CD4-positive, alpha-beta memory T cell (primary cell): ENCODE measurements at regions not wholly inside any gene's neighbourhood (a gene's known extent, or its start where the extent isn't known, plus 50 kb on each side); places are given as distances from the start of the nearest gene placed in this dataset.

ENCODE experiments used
- CTCF ChIA-PET: fragments of 350-600 bp; sonication (Branson Sonifier 250); formaldehyde crosslinking; loops from one replicate; lab custom pipeline; 2021; ENCODE audit warnings: inconsistent platforms; ENCODE audit not compliant: partially characterized antibody; lab: Charles Lee
- POLR2A ChIA-PET: fragments of 350-600 bp; sonication (Branson Sonifier 250); formaldehyde crosslinking; loops from one replicate; lab custom pipeline; 2021; ENCODE audit not compliant: partially characterized antibody; lab: Charles Lee
- DNase-seq, 5 donors: peaks; one replicate each; pipeline versions ENCODE4 v3.0.0 to v3.0.0-alpha.2; 2020 to 2022; ENCODE audit warnings: mixed read lengths in 1 of 5
- H3K27ac ChIP-seq: one replicate; pipeline ENCODE4 v1.7.0; 2013; ENCODE audit warnings: low read depth, low read length
- H3K27me3 ChIP-seq: 2 replicates; pipeline ENCODE4 v1.7.0; 2013; ENCODE audit warnings: mild to moderate bottlenecking, low read length, moderate library complexity; ENCODE audit not compliant: insufficient read depth
- H3K36me3 ChIP-seq: 2 replicates; pipeline ENCODE4 v1.7.0; 2013; ENCODE audit warnings: mild to moderate bottlenecking, low read length, moderate library complexity; ENCODE audit not compliant: insufficient read depth
- H3K4me1 ChIP-seq: 2 replicates; pipeline ENCODE4 v1.7.0; 2013; ENCODE audit warnings: mild to moderate bottlenecking, low read length, moderate library complexity; ENCODE audit not compliant: insufficient read depth
- H3K4me3 ChIP-seq, 2 donors: one replicate each; pipeline ENCODE4 v1.7.0; 2013; ENCODE audit warnings: low read length in 2 of 2, mild to moderate bottlenecking in 1 of 2
- H3K9me3 ChIP-seq, 2 donors: one replicate each; pipeline ENCODE4 v1.7.0; 2013; ENCODE audit warnings: low read length in 2 of 2, control low read depth in 1 of 2; ENCODE audit not compliant: control insufficient read depth in 1 of 2
- H3K27ac Mint-ChIP-seq, 7 donors: one replicate each; pipeline ENCODE4 v1.8.0; 2020 to 2021; ENCODE audit warnings: mixed read lengths in 7 of 7, mild to moderate bottlenecking in 6 of 7, inconsistent platforms in 3 of 7, moderate library complexity in 3 of 7
- H3K27me3 Mint-ChIP-seq, 2 donors: one replicate each; pipeline ENCODE4 v1.8.0; 2020 to 2021; ENCODE audit warnings: mixed read lengths in 2 of 2
- H3K36me3 Mint-ChIP-seq, 2 donors: one replicate each; pipeline ENCODE4 v1.8.0; 2020 to 2021; ENCODE audit warnings: mixed read lengths in 2 of 2, inconsistent platforms in 1 of 2, mild to moderate bottlenecking in 1 of 2
- H3K4me1 Mint-ChIP-seq, 4 donors: one replicate each; pipeline ENCODE4 v1.8.0; 2020 to 2021; ENCODE audit warnings: mixed read lengths in 4 of 4, mild to moderate bottlenecking in 1 of 4
- H3K4me3 Mint-ChIP-seq, 8 donors: one replicate each; pipeline ENCODE4 v1.8.0; 2020 to 2021; ENCODE audit warnings: mixed read lengths in 8 of 8, mild to moderate bottlenecking in 7 of 8, moderate library complexity in 6 of 8, inconsistent platforms in 3 of 8
- H3K9me3 Mint-ChIP-seq, 8 donors: one replicate each; pipeline ENCODE4 v1.8.0; 2020 to 2021; ENCODE audit warnings: mixed read lengths in 8 of 8, mild to moderate bottlenecking in 5 of 8, inconsistent platforms in 3 of 8, moderate library complexity in 1 of 8
- intact Hi-C: fragments of 100-400 bp; cut with micrococcal nuclease; formaldehyde crosslinking; loops from one replicate; pipeline ENCODE4 v1.15.1; 2023

DNA sequence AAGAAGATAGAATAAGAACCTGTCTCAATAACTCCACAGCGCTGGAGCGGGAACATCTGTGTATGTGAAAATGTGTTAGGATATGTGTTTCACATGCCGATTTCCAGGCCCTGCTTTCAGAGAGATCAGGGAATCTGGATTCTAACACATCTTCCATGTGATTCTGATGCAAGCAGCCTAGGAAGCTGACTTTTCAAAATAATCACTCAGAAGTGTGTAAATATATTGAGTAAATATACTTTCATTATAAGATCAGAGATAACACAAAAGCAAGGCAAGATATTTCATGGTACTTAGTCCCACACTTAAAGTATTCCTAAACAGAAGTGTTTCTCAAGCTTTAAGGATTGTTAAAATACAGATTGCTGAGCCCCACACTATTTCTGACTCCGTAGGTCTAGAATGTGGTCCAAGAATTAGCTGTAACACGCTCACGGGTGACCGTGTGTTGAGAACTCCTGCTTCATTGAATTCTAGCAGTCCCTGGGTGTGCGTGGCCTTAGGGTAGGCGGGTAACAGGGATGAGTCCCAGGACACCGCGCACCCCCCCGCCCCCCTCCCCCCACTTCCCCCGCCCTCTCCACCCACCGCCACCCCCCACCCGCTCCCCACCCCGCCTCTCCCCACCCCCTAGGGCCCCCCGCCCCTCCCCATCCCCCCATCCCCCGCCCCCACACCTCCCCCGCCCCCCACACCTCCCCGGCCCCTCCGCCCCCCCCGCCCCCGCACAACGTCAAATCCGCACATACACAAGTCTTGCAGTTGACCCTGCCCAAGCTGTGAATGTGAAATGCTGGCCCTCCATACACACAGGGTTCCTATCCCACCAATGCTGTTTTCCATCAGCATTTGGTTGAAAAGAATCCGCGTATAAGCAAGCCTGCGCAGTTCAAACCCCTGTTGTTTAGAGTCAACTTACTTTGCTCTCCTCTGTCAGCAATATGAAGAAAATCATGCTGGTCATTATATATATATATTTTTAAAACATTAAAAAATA, 94.2 kb upstream of the SLC39A10 start:
- peak overlapping the region; percentile 85 to 98 (median 95) for H3K27ac Mint-ChIP-seq
- POLR2A ChIA-PET = interaction anchor here (1.0 to 16.6 kb wide), 8 partner anchors 10 to 115 kb away, joined by 4 to 423 read pairs (median 16); partner anchors contain the start of gene SLC39A10
- Histone ChIP-seq H3K27me3 (no peaks in the 10 kb centered on the region), H3K9me3 (no peaks in the 10 kb centered on the region), H3K36me3 (no peaks in the 10 kb centered on the region), H3K4me3 (peak overlapping the region; percentile 17 to 24), H3K4me1 (peaks cover 75% of the 10 kb centered on the region), H3K27ac (peak overlapping the region; percentile 60)
- H3K4me3 Mint-ChIP-seq = peak overlapping the region; percentile 77 to 94 (median 80)
- peak in 1 of 5 donors; percentile 24 for DNase-seq
- peaks cover 0 to 3% (median 0%) of the 10 kb centered on the region in 8 donors for H3K9me3 Mint-ChIP-seq
- CTCF ChIA-PET = interaction anchor here (0.6 to 8.7 kb wide), 9 partner anchors 12 to 97 kb away, joined by 3 to 117 read pairs (median 11); partner anchors contain the start of gene SLC39A10
- no peaks in the 10 kb centered on the region for H3K36me3 Mint-ChIP-seq
- no peaks in the 10 kb centered on the region for H3K27me3 Mint-ChIP-seq
- peaks cover 46 to 80% (median 54%) of the 10 kb centered on the region in 4 donors for H3K4me1 Mint-ChIP-seq
- intact Hi-C loops = loop anchor here (5.0 to 10.0 kb wide), 3 partner anchors 504 to 699 kb away; partner anchors contain the start of genes DNAH7 and STK17B

DNA sequence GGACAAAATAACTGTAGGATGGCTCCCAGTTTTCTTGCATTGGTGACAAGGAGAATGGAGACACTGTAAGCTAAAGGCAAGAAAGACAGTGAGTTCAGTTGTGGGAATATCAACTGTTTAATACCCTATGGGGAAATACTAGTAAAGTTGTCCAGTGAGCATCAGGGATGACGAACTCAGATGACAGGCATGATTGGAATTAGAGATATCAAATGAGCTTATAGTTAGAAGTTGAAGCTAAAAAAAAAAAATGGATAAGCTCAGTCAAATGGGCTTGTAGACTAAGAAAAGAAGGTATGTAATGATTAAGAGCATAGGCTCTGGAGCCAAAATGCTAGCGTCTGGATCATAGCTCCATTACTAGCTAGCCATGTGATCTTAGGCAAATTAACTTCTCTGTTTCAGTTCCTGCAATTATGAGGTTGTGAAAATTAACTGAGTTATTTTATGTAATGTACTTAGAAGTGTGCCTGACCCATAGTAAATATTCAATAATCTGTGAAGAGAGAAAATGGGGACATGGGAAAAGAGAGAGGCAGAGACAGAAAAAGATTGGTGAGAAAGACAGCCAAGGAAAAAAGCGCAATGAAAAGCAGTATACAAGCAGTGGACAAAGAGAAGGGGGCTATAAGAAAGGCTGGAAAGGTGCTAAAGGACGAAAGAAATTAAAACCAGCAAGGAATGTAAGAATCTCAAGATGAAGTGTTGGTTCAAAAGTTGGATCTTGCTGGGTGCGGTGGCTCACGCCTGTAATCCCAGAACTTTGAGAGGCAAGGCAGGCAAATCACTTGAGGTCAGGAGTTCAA, 95.7 kb upstream of the SLC39A10 start:
- Histone ChIP-seq H3K4me1 (peaks cover 90% of the 10 kb centered on the region), H3K36me3 (no peaks in the 10 kb centered on the region), H3K27ac (peak overlapping the region; percentile 60), H3K4me3 (peak overlapping the region in 1 of 2 donors; percentile 17), H3K27me3 (no peaks in the 10 kb centered on the region), H3K9me3 (no peaks in the 10 kb centered on the region)
- H3K36me3 Mint-ChIP-seq = no peaks in the 10 kb centered on the region
- H3K4me1 Mint-ChIP-seq = peaks cover 49 to 84% (median 60%) of the 10 kb centered on the region in 4 donors
- H3K9me3 Mint-ChIP-seq = peaks cover 0 to 3% (median 0%) of the 10 kb centered on the region in 8 donors
- H3K4me3 Mint-ChIP-seq = peak overlapping the region; percentile 49 to 92 (median 80)
- CTCF ChIA-PET = interaction anchor here (0.7 to 8.7 kb wide), 15 partner anchors 9 to 608 kb away, joined by 3 to 117 read pairs (median 5); partner anchors contain the start of gene SLC39A10
- H3K27ac Mint-ChIP-seq = peak overlapping the region; percentile 82 to 98 (median 94)
- intact Hi-C loops = loop anchor here (5.0 to 10.0 kb wide), 3 partner anchors 506 to 701 kb away; partner anchors contain the start of genes DNAH7 and STK17B
- H3K27me3 Mint-ChIP-seq = no peaks in the 10 kb centered on the region
- POLR2A ChIA-PET = interaction anchor here (0.6 to 16.6 kb wide), 12 partner anchors 9 to 116 kb away, joined by 3 to 423 read pairs (median 8); partner anchors contain the start of gene SLC39A10
- no peak for DNase-seq

DNA sequence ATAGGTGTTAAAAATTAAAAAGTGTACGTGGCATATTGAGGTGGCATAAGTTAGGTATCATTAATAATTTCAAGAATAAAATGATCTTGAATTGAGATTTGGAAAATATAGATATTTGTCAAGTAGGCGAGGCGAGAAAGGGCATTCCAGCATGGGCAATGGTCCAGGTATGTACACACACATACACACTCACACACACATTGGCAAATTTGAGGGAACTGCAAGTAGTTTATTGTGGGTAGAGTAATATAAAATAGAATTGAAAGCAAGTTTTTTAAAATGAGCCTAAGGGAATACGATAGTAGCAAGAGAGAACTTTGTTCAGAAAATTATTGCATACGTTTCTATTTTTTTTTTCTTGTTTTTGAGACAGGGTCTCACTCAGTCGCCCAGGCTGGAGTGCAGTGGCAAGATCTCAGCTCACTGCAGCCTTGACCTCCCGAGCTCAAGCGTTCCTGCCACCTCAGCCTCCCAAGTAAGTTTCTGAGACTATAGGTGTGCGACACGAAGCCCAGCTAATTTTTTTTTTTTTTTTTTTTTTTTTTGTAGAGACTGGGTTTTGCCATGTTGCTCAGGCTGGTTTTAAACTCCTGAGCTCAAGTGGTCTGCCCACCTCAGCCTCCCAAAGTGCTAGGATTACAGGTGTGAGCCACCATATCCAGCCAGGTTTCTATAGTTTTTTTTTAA, 96.7 kb upstream of the SLC39A10 start:
- POLR2A ChIA-PET = interaction anchor here (1.0 to 16.6 kb wide), 10 partner anchors 10 to 102 kb away, joined by 3 to 423 read pairs (median 10); partner anchors contain the start of gene SLC39A10
- peaks cover 52 to 82% (median 63%) of the 10 kb centered on the region in 4 donors for H3K4me1 Mint-ChIP-seq
- Histone ChIP-seq H3K27ac (peak overlapping the region; percentile 60), H3K27me3 (no peaks in the 10 kb centered on the region), H3K4me3 (no peak overlapping the region), H3K4me1 (peaks cover 94% of the 10 kb centered on the region), H3K9me3 (no peaks in the 10 kb centered on the region), H3K36me3 (no peaks in the 10 kb centered on the region)
- H3K4me3 Mint-ChIP-seq = peak overlapping the region; percentile 49 to 92 (median 80)
- CTCF ChIA-PET = interaction anchor here (0.7 to 8.7 kb wide), 12 partner anchors 10 to 239 kb away, joined by 3 to 117 read pairs (median 4); partner anchors contain the start of gene SLC39A10
- intact Hi-C loops = loop anchor here (5.0 to 10.0 kb wide), 3 partner anchors 507 to 702 kb away; partner anchors contain the start of genes DNAH7 and STK17B
- no peak for DNase-seq
- no peaks in the 10 kb centered on the region for H3K36me3 Mint-ChIP-seq
- H3K27ac Mint-ChIP-seq = peak overlapping the region; percentile 82 to 98 (median 94)
- H3K27me3 Mint-ChIP-seq = no peaks in the 10 kb centered on the region
- peaks cover 0 to 3% (median 0%) of the 10 kb centered on the region in 8 donors for H3K9me3 Mint-ChIP-seq

DNA sequence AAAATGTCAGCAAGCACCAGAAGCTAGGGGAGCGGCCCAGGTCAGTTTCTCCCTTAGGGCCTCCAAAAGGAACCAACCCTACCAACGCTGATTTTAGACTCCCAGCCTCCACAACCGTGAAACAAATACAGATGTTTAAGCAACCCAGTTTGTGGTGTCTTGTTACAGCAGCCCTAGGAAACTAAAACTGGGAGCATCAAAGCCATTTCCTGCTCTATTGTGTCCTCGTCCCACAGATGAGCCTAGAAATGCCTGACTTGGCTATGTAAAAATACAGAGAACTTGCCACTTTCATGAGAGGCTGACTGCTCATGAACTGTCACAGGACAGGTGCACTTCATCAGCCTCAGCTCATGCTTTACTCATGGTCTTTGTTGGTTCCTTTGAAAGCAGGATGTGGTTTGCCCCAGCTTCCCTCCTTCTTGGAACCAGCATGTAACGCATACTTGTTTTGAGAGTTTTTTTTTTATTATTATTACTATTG, 97.6 kb upstream of the SLC39A10 start:
- Mint-ChIP-seq H3K36me3 (no peaks in the 10 kb centered on the region), H3K4me3 (peak overlapping the region; percentile 49 to 85 (median 70)), H3K4me1 (peaks cover 49 to 74% (median 58%) of the 10 kb centered on the region in 4 donors), H3K27me3 (no peaks in the 10 kb centered on the region), H3K9me3 (peaks cover 0 to 3% (median 0%) of the 10 kb centered on the region in 8 donors), H3K27ac (peak overlapping the region; percentile 82 to 97 (median 92))
- H3K27ac ChIP-seq = peak overlapping the region; percentile 31
- no peaks in the 10 kb centered on the region for H3K27me3 ChIP-seq
- peak; percentile 87 to 90 (median 89) for DNase-seq
- CTCF ChIA-PET = interaction anchor here (0.9 to 8.7 kb wide), 6 partner anchors 12 to 101 kb away, joined by 3 to 117 read pairs (median 39); no protein-coding TSS in a partner anchor
- intact Hi-C loops = loop anchor here (1.0 kb wide), 5 partner anchors 9 to 98 kb away; partner anchors contain the start of gene SLC39A10
- POLR2A ChIA-PET = interaction anchor here (0.6 to 16.6 kb wide), 13 partner anchors 11 to 519 kb away, joined by 3 to 423 read pairs (median 8); partner anchors contain the start of gene SLC39A10
- no peaks in the 10 kb centered on the region for H3K9me3 ChIP-seq
- H3K36me3 ChIP-seq = no peaks in the 10 kb centered on the region
- H3K4me3 ChIP-seq = no peak overlapping the region
- peaks cover 86% of the 10 kb centered on the region for H3K4me1 ChIP-seq

DNA sequence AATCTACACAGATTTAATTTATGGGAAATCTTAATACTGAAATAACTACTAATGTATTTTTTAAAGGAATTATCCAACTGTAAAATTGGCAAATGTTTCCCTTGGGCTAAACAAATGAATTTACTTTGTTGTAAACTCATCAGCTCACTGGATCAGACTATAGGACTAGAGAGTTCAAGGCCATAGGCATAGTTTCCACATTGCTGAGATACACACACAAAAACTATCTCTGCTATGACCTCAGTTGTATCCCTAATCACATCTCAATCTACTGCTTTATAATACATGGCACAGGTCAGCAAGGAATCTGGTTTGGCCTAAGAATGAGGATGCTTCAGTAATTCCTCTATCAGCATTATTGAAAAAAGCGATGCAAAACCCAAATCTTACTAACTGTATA, 101.1 kb upstream of the SLC39A10 start:
- intact Hi-C loops = no loop called here
- H3K27ac Mint-ChIP-seq = peak overlapping the region in 4 of 7 donors; percentile 23 to 70 (median 58)

More for the DNA sequence above, 101.1 kb upstream of the SLC39A10 start:
- Histone ChIP-seq H3K9me3 (no peaks in the 10 kb centered on the region), H3K27me3 (no peaks in the 10 kb centered on the region), H3K36me3 (no peaks in the 10 kb centered on the region), H3K4me1 (peaks cover 73% of the 10 kb centered on the region), H3K4me3 (no peak overlapping the region), H3K27ac (no peak overlapping the region)
- DNase-seq = no peak
- Mint-ChIP-seq H3K36me3 (peaks cover 8 to 10% of the 10 kb centered on the region in 2 donors), H3K27me3 (no peaks in the 10 kb centered on the region), H3K4me3 (peak overlapping the region in 1 of 8 donors; percentile 18), H3K9me3 (peaks cover 0 to 6% (median under 1%) of the 10 kb centered on the region in 8 donors), H3K4me1 (peaks cover 42 to 70% (median 55%) of the 10 kb centered on the region in 4 donors)
- ChIA-PET CTCF (interaction anchor here (2.0 to 8.7 kb wide), 2 partner anchors 20 to 104 kb away, joined by 5 to 117 read pairs; no protein-coding TSS in a partner anchor), POLR2A (interaction anchor here (16.6 kb wide), 1 partner anchor 16 kb away, joined by 423 read pairs; no protein-coding TSS in a partner anchor)
